GM23248 (cell line): ENCODE measurements at regions not wholly inside any gene's neighbourhood (a gene's known extent, or its start where the extent isn't known, plus 50 kb on each side); places are given as distances from the start of the nearest gene placed in this dataset.

Experiments
- DNase-seq: peaks from one replicate; pipeline ENCODE4 v3.0.0-alpha.2; 2015
- H2AFZ ChIP-seq: fragments of 200-600 bp; sonication (generic); 2 replicates; pipeline ENCODE4 v1.6.1; 2016; ENCODE audit warnings: antibody characterized with exemption
- H3F3A ChIP-seq: fragments of 200-600 bp; sonication (generic); 2 replicates; pipeline ENCODE4 v1.6.1; 2016; ENCODE audit warnings: mild to moderate bottlenecking, antibody characterized with exemption, mixed run types; ENCODE audit not compliant: insufficient read depth
- H3K27ac ChIP-seq: fragments of 200-600 bp; sonication (generic); 2 replicates; pipeline ENCODE4 v1.5.1; 2016; ENCODE audit warnings: mild to moderate bottlenecking
- H3K27me3 ChIP-seq: fragments of 200-600 bp; sonication (generic); replicated peaks from 2 replicates; pipeline ENCODE4 v1.6.1; 2016; ENCODE audit warnings: mild to moderate bottlenecking; ENCODE audit not compliant: insufficient read depth
- H3K36me3 ChIP-seq: fragments of 200-600 bp; sonication (generic); 2 replicates; pipeline ENCODE4 v1.6.1; 2016; ENCODE audit warnings: low read depth, mild to moderate bottlenecking
- H3K4me1 ChIP-seq: fragments of 200-600 bp; sonication (generic); 2 replicates; pipeline ENCODE4 v1.6.1; 2016; ENCODE audit warnings: mild to moderate bottlenecking; ENCODE audit not compliant: insufficient read depth
- H3K4me2 ChIP-seq: fragments of 200-600 bp; sonication (generic); one replicate; pipeline ENCODE4 v1.6.1; 2016; ENCODE audit warnings: mild to moderate bottlenecking; ENCODE audit not compliant: unreplicated experiment
- H3K4me3 ChIP-seq: fragments of 200-600 bp; sonication (generic); 2 replicates; pipeline ENCODE4 v1.5.1; 2016; ENCODE audit warnings: mild to moderate bottlenecking
- H3K79me2 ChIP-seq: fragments of 200-600 bp; sonication (generic); 2 replicates; pipeline ENCODE4 v1.6.1; 2016; ENCODE audit warnings: mild to moderate bottlenecking; ENCODE audit not compliant: insufficient read depth
- H3K9ac ChIP-seq: fragments of 200-600 bp; sonication (generic); 2 replicates; pipeline ENCODE4 v1.6.1; 2016; ENCODE audit warnings: mild to moderate bottlenecking
- H3K9me2 ChIP-seq: fragments of 200-600 bp; sonication (generic); 2 replicates; pipeline ENCODE4 v1.6.1; 2016; ENCODE audit warnings: mixed run types, mild to moderate bottlenecking, moderate library complexity; ENCODE audit not compliant: insufficient read depth
- H3K9me3 ChIP-seq: fragments of 200-600 bp; sonication (generic); one replicate; pipeline ENCODE4 v1.6.1; 2017; ENCODE audit warnings: low read depth
- H4K20me1 ChIP-seq: fragments of 200-600 bp; sonication (generic); 2 replicates; pipeline ENCODE4 v1.6.0; 2016; ENCODE audit not compliant: insufficient read depth
- EZH2 ChIP-seq: fragments of 200-600 bp; sonication (generic); IDR thresholded peaks from 2 replicates; pipeline ENCODE4 v1.6.1; 2018; ENCODE audit warnings: antibody characterized with exemption, mild to moderate bottlenecking; ENCODE audit not compliant: insufficient read depth, poor library complexity, severe bottlenecking
- EZH2phosphoT487 ChIP-seq: fragments of 200-600 bp; sonication (generic); IDR thresholded peaks from 2 replicates; pipeline ENCODE4 v1.6.1; 2018; ENCODE audit warnings: antibody characterized with exemption, moderate library complexity, mild to moderate bottlenecking, low read depth; ENCODE audit not compliant: insufficient read depth
- WGBS, 2 experiments: methylation state at CpG; one replicate each; pipeline ENCODE4 v1.1.6; 2015 to 2017; ENCODE audit warnings: low lambda C conversion rate in 2 of 2, low coverage in 1 of 2; ENCODE audit errors: missing lambda C conversion rate in 2 of 2; 5-methylcytosine and 5-hydroxymethylcytosine counted together
- in situ Hi-C: fragments of 300-500 bp; cut with MboI; formaldehyde crosslinking; loops from 2 replicates; pipeline ENCODE4 v1.15.0; 2020

DNA sequence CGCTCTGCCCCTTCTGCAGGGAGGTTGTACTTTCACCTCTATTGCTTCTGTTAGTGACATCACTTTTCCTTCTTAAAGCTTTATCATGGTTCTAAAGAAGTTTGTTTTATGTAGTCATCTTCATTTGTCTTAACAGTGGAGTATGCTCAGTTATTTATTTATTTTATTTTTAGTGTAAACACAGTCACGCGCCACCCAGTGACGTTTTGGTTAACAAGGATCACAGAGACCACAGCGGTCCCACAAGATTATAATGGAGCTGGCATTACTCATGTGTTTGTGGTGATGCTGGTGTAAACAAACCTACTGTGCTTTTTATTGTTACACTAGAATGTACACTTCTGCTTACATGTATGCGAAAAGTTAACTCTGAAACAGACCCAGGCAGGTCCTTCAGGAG is 89.9 kb downstream of the SOX11 start:
- Histone ChIP-seq H3K9ac (no peak overlapping the region), H3K4me2 (no peak overlapping the region), H3K9me3 (no peaks in the 10 kb centered on the region), H3K4me3 (no peak overlapping the region), H3K9me2 (no peaks in the 10 kb centered on the region), H3F3A (no peaks in the 10 kb centered on the region), H3K27me3 (no peaks in the 10 kb centered on the region), H2AFZ (no peak overlapping the region), H3K4me1 (no peaks in the 10 kb centered on the region), H3K79me2 (no peaks in the 10 kb centered on the region), H3K27ac (no peak overlapping the region), H4K20me1 (no peaks in the 10 kb centered on the region), H3K36me3 (no peaks in the 10 kb centered on the region)
- WGBS, 2 experiments: 73% methylated on average over 6 of the region's 6 CpGs
- TF ChIP-seq EZH2: no peak
- TF ChIP-seq EZH2phosphoT487: no peak
- no peak for DNase-seq
- in situ Hi-C loops: no loop called here

DNA sequence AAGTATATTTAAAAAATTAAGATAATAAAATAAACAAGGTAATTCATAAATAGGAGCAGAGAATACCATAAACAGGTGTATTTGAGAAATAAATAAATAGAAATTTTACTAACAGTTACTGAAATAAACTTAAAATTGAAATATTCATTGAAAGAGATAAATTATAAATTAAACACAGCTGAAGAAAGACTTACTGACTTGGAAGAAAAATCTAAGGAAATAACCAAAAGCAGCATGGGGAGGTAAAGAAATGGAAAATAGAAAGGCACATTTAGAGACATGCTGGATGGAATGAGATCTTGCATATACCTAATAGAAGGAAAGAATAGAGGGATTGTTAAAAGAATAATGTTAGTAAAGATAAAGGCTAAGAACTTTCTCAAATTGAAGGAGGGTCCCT is 96.3 kb downstream of the SOX11 start:
- Histone ChIP-seq H3K4me2 (no peak overlapping the region), H4K20me1 (no peaks in the 10 kb centered on the region), H3K36me3 (no peaks in the 10 kb centered on the region), H3K4me1 (no peaks in the 10 kb centered on the region), H3K9me2 (no peaks in the 10 kb centered on the region), H3F3A (no peaks in the 10 kb centered on the region), H2AFZ (no peak overlapping the region), H3K4me3 (no peak overlapping the region), H3K9ac (no peak overlapping the region), H3K79me2 (no peaks in the 10 kb centered on the region), H3K9me3 (no peaks in the 10 kb centered on the region), H3K27ac (no peak overlapping the region), H3K27me3 (no peaks in the 10 kb centered on the region)
- in situ Hi-C loops: no loop called here
- DNase-seq: no peak
- no peak for TF ChIP-seq EZH2phosphoT487
- TF ChIP-seq EZH2: no peak

DNA sequence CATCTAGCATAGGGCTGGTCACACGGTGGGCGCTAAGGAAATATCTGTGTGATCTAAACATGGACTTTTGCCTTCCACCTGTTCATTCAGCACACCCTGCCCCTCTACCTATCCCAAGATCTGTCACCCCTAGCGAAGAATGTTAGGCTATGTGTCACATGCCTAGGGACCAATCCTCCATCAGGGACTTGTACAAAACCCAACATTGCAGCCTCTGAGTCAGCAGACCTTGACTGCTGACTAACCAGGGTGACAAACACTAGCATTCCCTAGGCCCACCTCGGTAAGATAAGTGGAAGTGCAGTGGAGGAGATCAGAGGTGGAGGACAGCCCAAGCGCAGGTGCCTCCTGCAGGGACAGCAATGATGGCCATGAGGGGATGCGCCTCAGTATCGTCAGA is 99.2 kb downstream of the SOX11 start:
- no peak overlapping the region for H2AFZ ChIP-seq
- H3K27me3 ChIP-seq: no peaks in the 10 kb centered on the region
- no peak overlapping the region for H3K4me2 ChIP-seq
- H3K9ac ChIP-seq: no peak overlapping the region
- no peaks in the 10 kb centered on the region for H3K4me1 ChIP-seq
- H3K9me3 ChIP-seq: no peaks in the 10 kb centered on the region
- no peaks in the 10 kb centered on the region for H3F3A ChIP-seq
- in situ Hi-C loops: no loop called here
- no peak for TF ChIP-seq EZH2
- no peak for TF ChIP-seq EZH2phosphoT487
- 50 to 55% methylated on average over 7 of the region's 7 CpGs for WGBS, 2 experiments
- H3K4me3 ChIP-seq: no peak overlapping the region
- H3K79me2 ChIP-seq: no peaks in the 10 kb centered on the region
- no peak overlapping the region for H3K27ac ChIP-seq
- H3K9me2 ChIP-seq: no peaks in the 10 kb centered on the region
- no peaks in the 10 kb centered on the region for H3K36me3 ChIP-seq
- no peak for DNase-seq
- H4K20me1 ChIP-seq: no peaks in the 10 kb centered on the region

DNA sequence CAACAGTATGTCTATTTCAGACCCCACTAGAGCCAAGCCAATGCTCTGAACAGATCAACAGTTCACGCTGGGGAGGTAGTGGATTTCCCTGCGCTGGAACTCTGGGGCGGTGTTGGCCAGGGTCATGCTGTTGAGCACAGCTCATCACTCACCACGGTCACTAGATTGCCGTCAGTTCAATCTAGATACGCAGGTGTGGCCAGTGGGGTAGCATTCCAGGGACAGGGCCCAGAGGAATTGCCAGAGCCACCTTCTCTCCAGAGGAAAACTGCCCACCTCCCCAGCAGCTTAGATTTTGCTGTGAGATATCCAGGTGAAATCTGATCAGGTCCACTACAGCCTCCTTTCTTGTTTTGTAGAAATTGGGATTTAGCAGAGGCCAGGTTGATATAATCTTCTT is 101.8 kb downstream of the SOX11 start:
- Histone ChIP-seq H3F3A (no peaks in the 10 kb centered on the region), H3K9me3 (no peaks in the 10 kb centered on the region), H3K9ac (no peak overlapping the region), H3K9me2 (no peaks in the 10 kb centered on the region), H2AFZ (no peak overlapping the region), H3K4me2 (no peak overlapping the region), H3K79me2 (no peaks in the 10 kb centered on the region), H3K27me3 (no peaks in the 10 kb centered on the region), H3K27ac (no peak overlapping the region), H4K20me1 (no peaks in the 10 kb centered on the region), H3K4me1 (no peaks in the 10 kb centered on the region), H3K36me3 (no peaks in the 10 kb centered on the region), H3K4me3 (no peak overlapping the region)
- DNase-seq: no peak
- in situ Hi-C loops: no loop called here
- 50 to 60% methylated on average over 6 of the region's 6 CpGs for WGBS, 2 experiments
- no peak for TF ChIP-seq EZH2
- no peak for TF ChIP-seq EZH2phosphoT487

DNA sequence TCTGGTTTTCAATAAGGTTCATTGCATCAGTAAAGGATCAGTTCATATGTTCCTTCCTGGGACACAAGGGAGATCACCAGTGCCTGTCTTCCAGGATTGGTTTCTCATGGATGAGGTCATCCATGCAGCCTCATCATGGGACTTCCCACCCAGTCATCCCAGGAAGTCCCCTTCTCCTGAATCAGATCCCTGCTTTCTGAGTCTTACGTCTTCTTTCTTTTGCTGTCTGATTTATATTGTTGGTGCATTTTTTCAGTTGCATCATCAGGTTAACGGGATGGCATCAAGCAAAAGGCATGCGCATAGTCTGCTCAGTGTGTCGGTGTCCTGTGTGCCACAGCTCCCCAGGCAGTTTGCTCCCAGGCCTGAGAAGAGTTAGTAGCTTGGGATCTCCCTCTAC is 105.9 kb downstream of the SOX11 start:
- Histone ChIP-seq H2AFZ (no peak overlapping the region), H3K27me3 (no peaks in the 10 kb centered on the region), H3K9me2 (0 out of 2 replicates have a peak, but pooled peaks cover 4% of the 10 kb centered on the region), H3K4me3 (no peak overlapping the region), H3K9ac (no peak overlapping the region), H3F3A (no peaks in the 10 kb centered on the region), H3K4me2 (no peak overlapping the region), H3K9me3 (no peaks in the 10 kb centered on the region), H3K79me2 (no peaks in the 10 kb centered on the region), H3K36me3 (no peaks in the 10 kb centered on the region), H3K4me1 (no peaks in the 10 kb centered on the region), H4K20me1 (no peaks in the 10 kb centered on the region), H3K27ac (no peak overlapping the region)
- peak; percentile 5 for DNase-seq
- in situ Hi-C loops: no loop called here
- WGBS, 2 experiments: 30 to 31% methylated on average over 4 of the region's 4 CpGs
- no peak for TF ChIP-seq EZH2
- no peak for TF ChIP-seq EZH2phosphoT487
